GM12875 (cell line): ENCODE measurements at regions not wholly inside any gene's neighbourhood (a gene's known extent, or its start where the extent isn't known, plus 50 kb on each side); places are given as distances from the start of the nearest gene placed in this dataset.

Experiments
- H3K4me3 ChIP-seq: one replicate; pipeline ENCODE4 v1.5.1; 2011; ENCODE audit warnings: low read depth, low read length, control low read depth
- CTCF ChIP-seq: IDR thresholded peaks from 2 replicates; pipeline ENCODE4 v1.5.1; 2011; ENCODE audit warnings: low read depth, mild to moderate bottlenecking, control low read depth, inconsistent platforms, low read length, moderate library complexity, borderline replicate concordance; ENCODE audit not compliant: insufficient read depth

GRCh38 chr13:67829641-67830040, 599.5 kb upstream of the PCDH9 start:
- no peak for TF ChIP-seq CTCF
- H3K4me3 ChIP-seq = no peak overlapping the region

- H3K4me3 ChIP-seq = no peak overlapping the region
These were observed 597.9 kb upstream of the PCDH9 start for GRCh38 chr13:67827992-67828391.

GRCh38 chr13:67821606-67822005, 591.5 kb upstream of the PCDH9 start:
- TF ChIP-seq CTCF = no peak
- no peak overlapping the region for H3K4me3 ChIP-seq

More at GRCh38 chr13:67827992-67828391, 597.9 kb upstream of the PCDH9 start:
- TF ChIP-seq CTCF = no peak

- no peak for TF ChIP-seq CTCF
- H3K4me3 ChIP-seq = no peak overlapping the region
These were observed 576.7 kb upstream of the PCDH9 start for GRCh38 chr13:67806796-67807195.

DNA sequence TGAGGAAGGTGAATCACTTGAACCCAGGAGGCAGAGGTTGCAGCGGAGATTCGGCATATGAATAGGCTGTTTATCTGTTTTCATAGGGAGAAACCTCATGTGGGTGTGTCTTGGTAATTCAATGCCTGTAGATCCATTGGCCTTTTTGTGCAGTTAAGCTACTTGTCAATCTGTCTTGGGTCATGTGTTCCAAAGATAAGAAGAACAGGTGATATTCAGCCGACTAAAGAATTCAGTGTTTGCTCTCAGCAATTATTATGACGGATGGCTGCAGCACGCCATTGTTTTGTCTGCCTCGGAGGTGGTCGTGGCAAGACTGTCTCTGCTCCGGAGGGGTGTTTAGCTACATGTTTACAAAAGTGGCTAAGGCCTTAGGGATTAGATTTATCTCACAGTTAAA, 573.0 kb upstream of the PCDH9 start:
- no peak overlapping the region for H3K4me3 ChIP-seq
- no peak for TF ChIP-seq CTCF

DNA sequence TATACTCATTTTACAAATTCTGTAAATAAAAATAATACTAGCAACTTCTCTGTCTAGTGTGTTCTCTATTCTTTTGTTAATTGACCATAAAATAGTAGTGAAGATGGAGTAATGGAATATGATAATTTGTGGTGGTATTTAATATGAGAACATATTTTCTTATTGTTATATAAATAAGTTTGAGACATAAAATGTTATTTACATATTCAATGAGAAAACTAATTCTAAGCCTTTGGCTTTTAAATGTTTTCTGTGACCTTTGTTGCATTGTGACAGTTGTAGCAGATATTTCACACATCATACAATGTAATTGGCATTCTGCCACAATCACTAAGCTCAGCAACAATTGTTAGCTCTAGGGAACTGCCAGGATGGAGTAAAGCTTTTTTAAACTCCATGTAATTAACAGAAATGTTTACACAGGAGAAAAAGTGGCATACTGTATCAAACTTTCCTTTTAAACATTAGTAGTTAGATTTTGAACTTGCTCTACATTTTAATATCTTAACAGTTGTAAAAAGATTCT, 562.1 kb upstream of the PCDH9 start:
- H3K4me3 ChIP-seq = no peak overlapping the region
- TF ChIP-seq CTCF = no peak

GRCh38 chr13:67791047-67791446, 560.9 kb upstream of the PCDH9 start:
- no peak overlapping the region for H3K4me3 ChIP-seq
- TF ChIP-seq CTCF = no peak
